ENCODE measurements at regions not wholly inside any gene's neighbourhood (a gene's known extent, or its start where the extent isn't known, plus 50 kb on each side); places are given as distances from the start of the nearest gene placed in this dataset.

DNA sequence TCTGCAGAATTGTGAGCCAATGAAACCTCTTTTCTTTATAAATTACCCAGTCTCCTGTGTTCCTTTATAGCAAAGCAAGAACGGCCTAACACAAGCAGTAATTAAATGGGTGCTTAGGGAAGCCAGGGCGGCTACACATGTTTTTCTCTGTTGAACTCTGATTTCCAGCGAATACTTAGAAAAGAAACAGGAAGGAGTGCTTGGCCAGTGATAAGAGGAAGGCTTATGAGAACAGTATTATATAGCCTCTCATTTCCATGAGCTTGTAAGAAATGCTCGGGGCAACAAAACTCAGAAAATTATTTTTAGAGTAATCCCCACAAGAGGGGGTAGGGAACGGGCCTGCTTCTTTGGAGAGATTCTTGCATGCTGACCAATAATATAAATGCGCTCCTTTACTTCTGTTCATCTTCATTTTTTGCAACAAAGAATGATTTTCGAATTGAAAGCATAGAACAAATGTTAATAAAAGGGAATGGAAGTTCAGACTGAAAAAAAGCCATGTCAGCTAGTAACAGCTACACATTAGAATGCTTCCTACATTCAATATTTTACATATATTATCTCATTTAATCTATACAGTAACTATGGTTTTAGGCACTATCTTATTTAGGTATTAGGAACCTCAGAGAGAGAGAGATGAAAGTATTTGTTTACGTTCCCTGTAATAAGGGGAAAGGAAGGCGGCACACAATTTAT, 49.7 kb upstream of the CCDC85A start (continued):
- TF ChIP-seq, protein P1, sequence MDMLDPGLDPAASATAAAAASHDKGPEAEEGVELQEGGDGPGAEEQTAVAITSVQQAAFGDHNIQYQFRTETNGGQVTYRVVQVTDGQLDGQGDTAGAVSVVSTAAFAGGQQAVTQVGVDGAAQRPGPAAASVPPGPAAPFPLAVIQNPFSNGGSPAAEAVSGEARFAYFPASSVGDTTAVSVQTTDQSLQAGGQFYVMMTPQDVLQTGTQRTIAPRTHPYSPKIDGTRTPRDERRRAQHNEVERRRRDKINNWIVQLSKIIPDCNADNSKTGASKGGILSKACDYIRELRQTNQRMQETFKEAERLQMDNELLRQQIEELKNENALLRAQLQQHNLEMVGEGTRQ (IDR thresholded peaks at IDR 0.05; ENCODE audit: low read length) = no peak
- TF ChIP-seq SRF (IDR thresholded peaks at IDR 0.05; ENCODE audit: low read depth, low read length) (no peak), KDM5A (IDR thresholded peaks at IDR 0.05; ENCODE audit: low read length) (no peak), HDAC6 (IDR thresholded peaks at IDR 0.05; ENCODE audit: low read depth, low read length) (no peak)
- TF ChIP-seq, protein P2, sequence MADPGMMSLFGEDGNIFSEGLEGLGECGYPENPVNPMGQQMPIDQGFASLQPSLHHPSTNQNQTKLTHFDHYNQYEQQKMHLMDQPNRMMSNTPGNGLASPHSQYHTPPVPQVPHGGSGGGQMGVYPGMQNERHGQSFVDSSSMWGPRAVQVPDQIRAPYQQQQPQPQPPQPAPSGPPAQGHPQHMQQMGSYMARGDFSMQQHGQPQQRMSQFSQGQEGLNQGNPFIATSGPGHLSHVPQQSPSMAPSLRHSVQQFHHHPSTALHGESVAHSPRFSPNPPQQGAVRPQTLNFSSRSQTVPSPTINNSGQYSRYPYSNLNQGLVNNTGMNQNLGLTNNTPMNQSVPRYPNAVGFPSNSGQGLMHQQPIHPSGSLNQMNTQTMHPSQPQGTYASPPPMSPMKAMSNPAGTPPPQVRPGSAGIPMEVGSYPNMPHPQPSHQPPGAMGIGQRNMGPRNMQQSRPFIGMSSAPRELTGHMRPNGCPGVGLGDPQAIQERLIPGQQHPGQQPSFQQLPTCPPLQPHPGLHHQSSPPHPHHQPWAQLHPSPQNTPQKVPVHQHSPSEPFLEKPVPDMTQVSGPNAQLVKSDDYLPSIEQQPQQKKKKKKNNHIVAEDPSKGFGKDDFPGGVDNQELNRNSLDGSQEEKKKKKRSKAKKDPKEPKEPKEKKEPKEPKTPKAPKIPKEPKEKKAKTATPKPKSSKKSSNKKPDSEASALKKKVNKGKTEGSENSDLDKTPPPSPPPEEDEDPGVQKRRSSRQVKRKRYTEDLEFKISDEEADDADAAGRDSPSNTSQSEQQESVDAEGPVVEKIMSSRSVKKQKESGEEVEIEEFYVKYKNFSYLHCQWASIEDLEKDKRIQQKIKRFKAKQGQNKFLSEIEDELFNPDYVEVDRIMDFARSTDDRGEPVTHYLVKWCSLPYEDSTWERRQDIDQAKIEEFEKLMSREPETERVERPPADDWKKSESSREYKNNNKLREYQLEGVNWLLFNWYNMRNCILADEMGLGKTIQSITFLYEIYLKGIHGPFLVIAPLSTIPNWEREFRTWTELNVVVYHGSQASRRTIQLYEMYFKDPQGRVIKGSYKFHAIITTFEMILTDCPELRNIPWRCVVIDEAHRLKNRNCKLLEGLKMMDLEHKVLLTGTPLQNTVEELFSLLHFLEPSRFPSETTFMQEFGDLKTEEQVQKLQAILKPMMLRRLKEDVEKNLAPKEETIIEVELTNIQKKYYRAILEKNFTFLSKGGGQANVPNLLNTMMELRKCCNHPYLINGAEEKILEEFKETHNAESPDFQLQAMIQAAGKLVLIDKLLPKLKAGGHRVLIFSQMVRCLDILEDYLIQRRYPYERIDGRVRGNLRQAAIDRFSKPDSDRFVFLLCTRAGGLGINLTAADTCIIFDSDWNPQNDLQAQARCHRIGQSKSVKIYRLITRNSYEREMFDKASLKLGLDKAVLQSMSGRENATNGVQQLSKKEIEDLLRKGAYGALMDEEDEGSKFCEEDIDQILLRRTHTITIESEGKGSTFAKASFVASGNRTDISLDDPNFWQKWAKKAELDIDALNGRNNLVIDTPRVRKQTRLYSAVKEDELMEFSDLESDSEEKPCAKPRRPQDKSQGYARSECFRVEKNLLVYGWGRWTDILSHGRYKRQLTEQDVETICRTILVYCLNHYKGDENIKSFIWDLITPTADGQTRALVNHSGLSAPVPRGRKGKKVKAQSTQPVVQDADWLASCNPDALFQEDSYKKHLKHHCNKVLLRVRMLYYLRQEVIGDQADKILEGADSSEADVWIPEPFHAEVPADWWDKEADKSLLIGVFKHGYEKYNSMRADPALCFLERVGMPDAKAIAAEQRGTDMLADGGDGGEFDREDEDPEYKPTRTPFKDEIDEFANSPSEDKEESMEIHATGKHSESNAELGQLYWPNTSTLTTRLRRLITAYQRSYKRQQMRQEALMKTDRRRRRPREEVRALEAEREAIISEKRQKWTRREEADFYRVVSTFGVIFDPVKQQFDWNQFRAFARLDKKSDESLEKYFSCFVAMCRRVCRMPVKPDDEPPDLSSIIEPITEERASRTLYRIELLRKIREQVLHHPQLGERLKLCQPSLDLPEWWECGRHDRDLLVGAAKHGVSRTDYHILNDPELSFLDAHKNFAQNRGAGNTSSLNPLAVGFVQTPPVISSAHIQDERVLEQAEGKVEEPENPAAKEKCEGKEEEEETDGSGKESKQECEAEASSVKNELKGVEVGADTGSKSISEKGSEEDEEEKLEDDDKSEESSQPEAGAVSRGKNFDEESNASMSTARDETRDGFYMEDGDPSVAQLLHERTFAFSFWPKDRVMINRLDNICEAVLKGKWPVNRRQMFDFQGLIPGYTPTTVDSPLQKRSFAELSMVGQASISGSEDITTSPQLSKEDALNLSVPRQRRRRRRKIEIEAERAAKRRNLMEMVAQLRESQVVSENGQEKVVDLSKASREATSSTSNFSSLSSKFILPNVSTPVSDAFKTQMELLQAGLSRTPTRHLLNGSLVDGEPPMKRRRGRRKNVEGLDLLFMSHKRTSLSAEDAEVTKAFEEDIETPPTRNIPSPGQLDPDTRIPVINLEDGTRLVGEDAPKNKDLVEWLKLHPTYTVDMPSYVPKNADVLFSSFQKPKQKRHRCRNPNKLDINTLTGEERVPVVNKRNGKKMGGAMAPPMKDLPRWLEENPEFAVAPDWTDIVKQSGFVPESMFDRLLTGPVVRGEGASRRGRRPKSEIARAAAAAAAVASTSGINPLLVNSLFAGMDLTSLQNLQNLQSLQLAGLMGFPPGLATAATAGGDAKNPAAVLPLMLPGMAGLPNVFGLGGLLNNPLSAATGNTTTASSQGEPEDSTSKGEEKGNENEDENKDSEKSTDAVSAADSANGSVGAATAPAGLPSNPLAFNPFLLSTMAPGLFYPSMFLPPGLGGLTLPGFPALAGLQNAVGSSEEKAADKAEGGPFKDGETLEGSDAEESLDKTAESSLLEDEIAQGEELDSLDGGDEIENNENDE (IDR thresholded peaks at IDR 0.05; ENCODE audit: insufficient replicate concordance, low read length) = no peak
- TF ChIP-seq, protein P3, sequence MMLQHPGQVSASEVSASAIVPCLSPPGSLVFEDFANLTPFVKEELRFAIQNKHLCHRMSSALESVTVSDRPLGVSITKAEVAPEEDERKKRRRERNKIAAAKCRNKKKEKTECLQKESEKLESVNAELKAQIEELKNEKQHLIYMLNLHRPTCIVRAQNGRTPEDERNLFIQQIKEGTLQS (IDR thresholded peaks at IDR 0.05; ENCODE audit: insufficient read depth, low read depth, low read length) = no peak

All from H1 (cell line).